Non-pigmented ciliary epithelial cell (primary cell): ENCODE measurements at regions not wholly inside any gene's neighbourhood (a gene's known extent, or its start where the extent isn't known, plus 50 kb on each side); places are given as distances from the start of the nearest gene placed in this dataset.

Source experiments
- DNase-seq: peaks from one replicate; pipeline ENCODE4 v3.0.0-alpha.2; 2010; ENCODE audit warnings: low read depth

DNA sequence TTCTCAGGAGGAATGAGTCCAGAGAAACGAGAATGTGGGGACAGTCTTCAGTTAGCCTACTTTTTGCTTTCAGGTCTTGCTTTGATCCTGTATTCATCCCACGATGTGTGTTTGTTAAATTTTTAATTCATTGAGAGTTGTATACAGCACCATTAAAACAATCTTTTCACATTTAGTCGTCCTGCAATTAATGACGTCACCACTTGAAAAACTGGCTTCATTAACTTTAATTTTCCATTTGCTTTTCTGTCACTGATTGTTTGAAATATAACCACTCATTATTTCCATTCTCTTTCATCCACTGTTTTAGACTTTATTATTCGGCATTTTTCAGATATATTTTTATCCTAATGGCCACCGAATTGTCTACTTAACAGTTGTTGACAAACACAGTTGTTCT is 146.9 kb downstream of the TFEC start:
- no peak for DNase-seq

DNA sequence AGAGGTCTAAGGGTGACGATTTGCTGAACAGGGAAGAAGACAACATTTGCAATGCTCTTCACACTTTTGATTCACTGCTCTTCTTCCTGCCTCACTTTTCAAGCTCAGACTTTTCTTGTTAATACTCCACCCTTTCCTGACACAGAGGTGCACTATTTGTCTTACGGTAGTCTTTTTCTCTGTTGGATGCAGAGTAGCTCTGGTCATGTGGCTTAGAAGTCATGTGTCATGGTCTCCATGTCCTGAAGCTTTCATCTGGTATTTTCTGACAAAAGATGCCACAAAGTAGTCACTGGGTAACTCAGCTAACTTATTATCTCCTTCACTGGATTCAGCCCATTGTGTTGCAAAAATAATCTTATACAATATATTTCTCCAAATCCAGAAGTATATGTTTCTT is 149.1 kb downstream of the TFEC start:
- no peak for DNase-seq

DNA sequence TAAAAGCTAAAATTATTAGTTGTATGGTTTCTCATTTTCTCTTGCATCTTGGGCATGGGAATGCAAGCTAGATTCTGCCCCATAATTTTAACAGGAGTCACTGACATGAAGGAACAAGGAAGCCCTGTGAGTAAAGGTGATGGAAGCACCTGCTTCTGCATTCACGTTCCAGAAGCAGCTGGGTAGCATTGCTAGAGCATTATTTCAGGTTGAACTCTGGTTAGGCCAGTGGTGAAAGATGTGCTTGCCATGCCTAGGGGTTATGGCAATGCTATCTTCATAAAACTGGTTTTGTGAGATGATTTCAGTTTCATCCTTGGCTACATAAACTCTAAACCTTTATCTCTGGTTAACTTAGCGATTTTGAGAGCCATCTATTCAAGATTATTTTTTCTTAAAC is 151.4 kb downstream of the TFEC start:
- no peak for DNase-seq

DNA sequence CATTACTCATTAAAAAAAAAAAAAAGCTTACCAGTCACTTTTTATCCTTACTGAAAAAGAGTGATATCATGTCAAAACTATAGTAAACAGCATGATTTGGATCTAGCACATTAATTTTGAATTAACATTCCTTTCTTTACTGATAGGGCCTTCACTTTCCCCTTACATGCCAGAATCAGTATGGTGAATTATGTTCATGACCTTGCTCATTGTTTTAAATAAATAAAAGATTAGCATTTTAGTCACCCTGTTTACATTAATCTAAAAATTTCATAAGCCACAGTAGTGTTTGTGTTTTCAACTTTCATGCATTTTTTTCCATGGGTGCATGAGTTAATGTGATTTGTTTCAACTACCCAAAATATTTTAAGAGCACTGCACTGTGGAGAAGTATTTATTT is 160.8 kb downstream of the TFEC start:
- DNase-seq: no peak

DNA sequence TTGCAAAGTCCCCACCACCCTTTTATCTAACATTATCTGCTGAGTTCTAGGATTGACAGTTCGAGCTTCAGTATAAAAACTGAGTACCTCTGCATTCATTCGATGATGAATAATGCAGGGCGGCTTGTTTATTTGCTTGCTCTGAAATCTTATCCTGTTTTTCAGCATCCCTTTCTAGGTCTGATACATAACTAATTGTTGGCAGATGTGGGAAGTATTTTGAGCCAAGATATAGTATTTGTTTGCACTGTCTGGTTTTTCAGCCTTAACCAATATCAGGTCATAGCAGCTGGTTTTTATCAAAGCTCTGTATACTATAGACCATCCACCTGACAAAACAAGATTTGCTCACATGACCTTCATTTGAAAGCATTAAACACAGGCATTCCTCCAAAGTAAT is 161.4 kb downstream of the TFEC start:
- DNase-seq: no peak

DNA sequence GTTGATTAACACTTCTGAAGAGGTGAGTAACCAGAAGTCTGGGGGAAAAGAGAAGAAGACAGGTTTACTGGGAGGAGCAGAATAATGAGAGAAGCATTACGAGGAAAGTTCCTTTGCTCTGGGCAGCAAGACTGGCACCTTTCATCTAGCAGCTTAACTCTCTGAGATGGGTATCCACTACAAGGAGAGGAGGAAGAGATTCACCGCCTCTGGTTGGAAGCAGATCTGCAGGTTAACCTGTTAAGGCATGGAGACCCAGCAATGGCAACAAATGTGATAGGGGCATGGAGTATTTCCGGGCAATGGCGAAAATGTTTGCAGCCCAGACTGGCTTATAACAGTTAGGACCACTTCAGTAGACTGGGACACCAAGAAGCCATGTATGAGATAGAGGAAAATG is 162.2 kb downstream of the TFEC start:
- no peak for DNase-seq

DNA sequence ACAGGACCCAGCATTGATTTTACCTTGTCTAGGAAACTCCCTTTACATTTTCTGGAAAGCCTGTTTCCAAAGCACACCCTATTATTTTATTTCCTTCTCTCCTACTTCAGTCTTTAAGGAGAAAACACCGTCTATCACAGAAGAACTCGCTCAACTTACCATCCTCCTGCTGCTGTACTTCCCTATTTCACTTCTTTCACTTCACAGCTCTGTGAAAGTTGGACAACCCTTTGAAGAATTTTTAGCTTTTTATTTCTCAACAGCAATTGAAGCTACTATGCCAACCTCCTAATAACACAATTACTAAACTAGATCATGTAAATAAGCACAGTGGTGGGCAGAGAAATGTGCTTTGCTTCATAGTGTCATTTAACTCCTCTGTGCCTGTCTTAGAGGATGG is 166.5 kb downstream of the TFEC start:
- no peak for DNase-seq

DNA sequence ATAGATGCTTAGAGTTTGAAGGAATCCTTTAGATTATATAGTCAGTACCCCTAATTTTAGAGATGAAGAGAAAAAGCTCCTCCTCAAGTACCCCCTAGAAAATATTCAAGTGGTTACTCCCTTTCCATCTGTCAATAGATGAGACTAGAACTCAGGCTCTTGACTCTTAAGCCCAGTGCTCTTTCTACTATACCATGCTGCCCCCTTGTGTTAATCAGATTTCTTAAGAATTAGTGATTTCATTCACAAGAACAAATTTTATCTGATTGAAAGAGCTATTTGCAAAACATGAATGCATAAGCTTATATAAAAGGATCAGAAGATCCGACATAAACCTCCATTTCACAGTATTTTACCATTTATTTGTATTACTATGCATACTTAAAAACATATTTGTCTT is 179.3 kb downstream of the TFEC start:
- peak; percentile 24 for DNase-seq

DNA sequence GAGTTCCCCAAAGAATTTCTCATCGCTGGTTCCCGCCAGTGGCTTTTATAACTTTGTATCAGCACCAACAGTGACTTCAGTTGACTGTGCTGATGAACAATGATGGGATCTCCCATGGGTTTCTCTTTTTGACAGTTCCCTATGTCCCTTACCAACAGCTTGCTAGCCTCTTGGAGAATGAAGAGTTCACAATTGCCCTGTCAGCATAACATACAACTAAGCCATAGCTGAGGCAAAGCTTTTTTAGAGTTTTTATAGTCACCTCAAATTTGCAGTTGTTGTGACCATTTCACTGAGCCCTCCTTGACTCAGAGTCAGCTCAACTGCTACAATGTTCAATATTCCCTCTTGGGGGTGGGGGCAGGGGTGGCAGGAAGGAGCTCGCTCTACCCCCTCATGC is 179.8 kb downstream of the TFEC start:
- DNase-seq: no peak

DNA sequence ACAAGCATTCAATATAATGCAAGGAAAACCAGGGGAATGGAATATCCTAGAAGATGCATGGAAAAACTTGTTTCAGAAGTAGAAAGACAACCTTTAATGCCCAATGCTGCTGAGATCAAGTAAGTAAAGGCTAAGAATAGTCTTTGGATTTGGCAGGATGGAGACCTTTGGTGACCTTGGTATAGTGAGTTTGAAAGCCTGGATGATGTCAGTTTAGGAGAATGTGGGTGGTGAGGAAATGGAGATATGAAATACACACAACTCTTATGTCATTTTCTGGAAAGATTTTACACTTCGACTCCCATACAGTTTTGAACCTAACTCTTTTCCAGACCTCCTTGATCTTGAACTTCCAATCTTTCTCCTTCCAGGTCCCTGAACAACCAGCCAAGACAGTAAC is 185.7 kb downstream of the TFEC start:
- DNase-seq: no peak

DNA sequence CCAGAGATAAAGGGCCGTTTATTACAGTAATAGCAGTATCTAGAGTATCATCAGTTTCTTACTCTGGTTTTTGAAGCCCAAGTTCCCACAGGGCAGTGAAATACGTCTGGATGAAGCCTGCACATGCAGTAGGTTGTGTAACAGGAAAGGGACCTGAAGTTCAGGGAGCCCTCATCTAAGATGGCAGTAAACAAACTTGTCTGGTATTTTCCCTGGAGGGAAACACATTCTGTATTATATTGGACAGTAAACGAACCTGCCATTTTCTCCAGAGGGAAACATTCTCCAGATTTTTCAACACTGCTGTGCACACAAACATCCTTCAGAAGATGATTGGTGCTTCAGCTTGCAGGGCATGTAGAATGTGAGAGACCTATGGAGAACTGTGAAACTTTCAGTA is 189.9 kb downstream of the TFEC start:
- no peak for DNase-seq

DNA sequence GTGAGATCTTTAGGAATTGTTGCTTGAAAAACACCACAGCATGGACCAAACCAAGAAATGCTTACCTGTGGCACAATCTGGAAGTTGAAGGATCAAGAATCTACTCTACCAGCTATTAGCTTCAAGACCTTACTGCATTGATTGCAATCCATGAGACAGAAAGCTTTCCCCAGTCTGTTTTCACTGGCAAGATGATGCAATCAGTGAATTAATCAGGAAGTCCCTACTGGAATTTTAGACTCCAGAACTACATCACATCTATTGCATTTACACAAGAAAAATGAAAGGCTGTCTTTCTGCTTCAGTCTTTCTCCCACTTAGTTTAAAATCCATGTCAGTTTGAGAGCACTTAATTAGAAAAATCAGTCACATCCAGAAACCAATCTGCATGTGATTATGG is 191.7 kb downstream of the TFEC start:
- DNase-seq: no peak

DNA sequence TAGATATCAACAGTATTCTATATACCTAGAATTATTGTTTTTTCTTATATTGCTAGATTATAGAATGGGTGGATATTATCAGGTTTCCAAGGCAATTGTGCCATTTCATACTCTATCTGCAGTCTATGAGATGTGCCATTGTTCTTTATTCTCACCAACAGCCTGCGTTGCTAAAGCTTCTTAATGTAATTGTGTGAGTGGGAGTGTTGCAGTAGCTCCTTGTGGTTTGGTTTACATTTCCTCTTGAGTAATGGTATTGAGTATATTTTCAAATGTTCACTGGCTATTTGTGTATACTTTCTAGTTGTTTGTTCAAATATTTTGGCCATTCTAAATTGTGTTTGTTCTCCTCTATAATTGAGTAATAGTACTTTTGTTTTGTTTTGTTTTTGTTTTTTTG is 199.2 kb downstream of the TFEC start:
- no peak for DNase-seq

DNA sequence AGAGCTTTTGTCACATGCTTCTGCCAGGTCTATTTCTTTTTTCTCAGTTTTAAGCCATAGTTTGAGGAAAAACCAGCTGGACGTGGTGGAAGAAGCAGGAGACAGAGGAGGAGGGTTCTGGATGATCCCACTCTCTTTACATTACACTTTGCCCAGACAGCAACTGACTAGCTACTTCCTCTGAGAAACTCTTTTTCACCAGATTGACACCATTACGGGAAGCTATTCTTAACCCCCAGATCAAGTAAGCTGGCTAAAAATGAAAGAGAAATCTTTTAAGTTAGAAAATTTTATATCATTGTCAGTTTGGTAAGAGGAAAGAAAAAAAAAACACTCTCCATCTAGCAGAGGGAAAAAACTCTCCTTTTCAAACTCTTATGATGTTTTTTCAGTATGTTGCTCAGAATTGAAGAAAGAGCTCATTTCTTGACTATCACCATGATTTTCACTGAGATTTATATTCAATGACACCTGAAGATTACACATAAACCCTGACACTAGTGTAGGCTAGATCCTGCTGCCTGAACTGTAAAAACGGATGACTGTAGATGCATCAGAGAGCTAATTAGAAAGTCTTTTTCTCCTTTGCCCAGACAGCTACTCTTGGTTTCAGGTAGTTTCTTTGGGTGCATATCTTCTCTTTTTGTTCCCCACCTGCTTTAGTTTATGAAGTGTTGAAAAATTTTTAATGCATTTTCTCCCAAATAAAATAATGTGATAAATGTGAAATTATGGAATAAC is 203.1 kb downstream of the TFEC start:
- DNase-seq: no peak

DNA sequence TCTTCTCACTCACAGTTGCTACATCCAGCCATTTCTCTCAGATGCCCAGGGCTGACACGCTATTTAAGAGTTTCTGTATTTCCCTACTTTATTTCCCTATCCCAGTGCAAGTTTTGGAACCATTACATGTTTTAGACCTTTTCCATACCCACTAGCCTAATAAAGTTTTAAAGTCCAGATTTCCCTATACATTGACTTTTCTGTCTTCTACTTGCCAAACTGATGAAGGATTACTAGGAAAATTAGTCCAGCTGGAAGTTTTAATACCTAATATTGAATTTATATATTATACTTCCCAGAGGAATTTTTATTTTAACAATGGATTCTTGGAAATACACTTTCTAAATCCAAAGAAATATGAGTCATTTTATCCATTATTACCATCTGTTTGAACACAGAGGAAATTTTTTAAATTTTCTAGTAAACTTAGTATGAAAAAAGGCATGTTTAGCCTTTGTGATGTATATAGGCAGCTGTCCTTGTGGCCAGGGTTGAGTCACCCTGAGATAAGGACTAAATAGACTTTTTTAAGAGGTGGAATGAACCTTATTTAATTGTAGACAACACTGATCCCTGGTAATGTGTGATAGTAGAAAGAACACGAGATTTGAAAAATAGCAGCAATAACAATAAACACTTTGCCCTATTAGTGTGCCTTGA is 205.0 kb downstream of the TFEC start:
- no peak for DNase-seq

DNA sequence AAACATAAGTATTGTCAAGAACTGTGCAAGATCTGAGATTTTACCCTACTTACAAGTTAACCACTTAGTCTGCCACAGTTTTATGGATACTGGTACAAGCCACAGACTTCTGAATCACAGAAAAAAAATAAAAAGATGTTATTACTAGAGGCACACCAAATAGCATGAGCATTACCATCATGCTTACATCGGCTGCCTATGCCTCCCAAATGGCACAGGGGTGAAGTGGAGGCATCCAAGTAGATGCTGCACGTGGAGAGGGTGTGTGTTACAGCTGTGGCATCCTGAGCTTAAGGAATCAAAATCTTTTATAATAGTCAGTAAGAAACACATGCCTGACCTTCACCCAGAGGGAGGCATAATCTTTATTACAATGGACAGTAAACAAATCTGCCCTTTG is 207.8 kb downstream of the TFEC start:
- DNase-seq: no peak

DNA sequence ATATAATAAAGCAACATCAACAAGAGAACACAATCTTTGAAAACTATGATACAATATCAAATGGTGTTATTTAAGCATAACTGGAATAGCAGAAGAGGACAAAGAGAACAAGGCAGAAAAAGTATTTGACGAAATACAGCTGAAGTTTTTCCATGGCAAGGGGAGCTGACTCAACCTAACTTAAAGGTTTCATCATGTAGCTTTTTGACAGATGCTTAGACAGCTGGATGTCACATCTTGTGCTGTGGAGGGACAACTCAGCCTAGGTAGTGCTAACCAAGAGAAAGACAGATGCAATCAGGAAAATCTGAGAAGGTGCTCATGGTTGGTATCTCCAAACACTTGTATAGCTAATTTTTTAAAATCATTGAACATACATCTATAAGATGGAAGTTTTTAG is 208.2 kb downstream of the TFEC start:
- DNase-seq: no peak

DNA sequence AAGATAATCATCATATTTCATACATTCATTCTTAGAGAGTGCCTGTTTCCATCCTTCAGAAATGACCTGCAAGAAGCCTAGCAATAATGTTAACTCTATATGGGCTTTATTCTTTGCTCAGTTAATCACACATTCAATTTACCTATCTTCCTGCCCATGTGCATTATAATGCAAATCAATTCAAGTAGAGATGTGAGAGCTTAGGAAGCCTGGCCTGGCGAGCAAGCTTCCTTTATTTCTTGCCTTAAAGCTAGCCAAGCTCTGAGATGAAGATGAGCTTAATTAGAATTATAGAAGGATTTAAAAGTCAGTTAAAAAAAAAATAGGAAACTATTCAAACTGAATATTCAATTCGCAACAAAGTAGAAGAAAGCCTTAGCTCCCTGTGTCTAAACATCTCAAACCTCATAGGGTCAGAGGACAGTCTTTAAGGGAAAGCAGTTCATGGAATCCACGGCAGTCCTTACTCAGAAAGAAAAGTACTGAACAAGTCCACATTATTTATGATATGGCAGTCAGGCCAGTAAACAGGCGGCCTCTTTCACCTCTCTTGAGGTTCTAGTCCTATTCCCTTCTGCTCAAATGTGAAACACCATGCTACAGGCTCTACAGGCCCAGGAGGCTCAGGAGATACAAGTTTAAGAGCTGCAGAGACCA is 214.1 kb downstream of the TFEC start:
- DNase-seq: no peak

DNA sequence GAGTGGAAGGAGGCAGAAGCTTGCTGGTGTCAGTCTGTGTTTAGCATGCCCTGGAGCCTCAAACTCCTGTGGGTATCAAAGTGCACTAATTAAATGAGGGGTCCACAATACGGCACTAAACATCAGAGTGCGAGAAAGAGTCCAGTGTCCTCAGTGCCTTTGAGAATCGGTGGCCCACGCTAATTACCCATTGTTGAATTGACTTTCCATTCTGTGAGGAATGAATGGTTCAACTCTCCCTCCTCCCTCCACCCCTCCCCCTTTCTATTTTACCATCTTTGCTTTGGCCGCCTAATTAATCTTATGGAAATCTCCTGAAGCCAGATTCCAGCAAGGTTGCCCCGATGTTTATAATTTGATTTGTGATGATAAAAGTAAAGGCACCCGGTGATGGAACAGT is 217.8 kb downstream of the TFEC start:
- DNase-seq: no peak

DNA sequence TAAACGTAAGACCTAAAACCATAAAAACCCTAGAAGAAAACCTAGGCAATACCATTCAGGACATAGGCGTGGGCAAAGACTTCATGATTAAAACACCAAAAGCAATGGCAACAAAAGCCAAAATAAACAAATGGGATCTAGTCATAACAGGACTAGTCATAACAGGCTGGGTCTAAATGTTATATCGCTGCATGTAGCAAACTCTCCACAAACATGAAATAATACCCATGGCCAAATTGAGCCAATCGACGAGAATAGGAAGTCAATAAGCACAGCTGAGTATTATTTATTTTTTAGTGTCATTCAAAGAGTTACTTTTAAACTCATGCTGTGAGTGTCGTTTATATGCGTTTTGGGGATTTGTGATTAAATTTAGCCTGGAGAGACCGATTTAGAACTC is 225.1 kb downstream of the TFEC start:
- no peak for DNase-seq

DNA sequence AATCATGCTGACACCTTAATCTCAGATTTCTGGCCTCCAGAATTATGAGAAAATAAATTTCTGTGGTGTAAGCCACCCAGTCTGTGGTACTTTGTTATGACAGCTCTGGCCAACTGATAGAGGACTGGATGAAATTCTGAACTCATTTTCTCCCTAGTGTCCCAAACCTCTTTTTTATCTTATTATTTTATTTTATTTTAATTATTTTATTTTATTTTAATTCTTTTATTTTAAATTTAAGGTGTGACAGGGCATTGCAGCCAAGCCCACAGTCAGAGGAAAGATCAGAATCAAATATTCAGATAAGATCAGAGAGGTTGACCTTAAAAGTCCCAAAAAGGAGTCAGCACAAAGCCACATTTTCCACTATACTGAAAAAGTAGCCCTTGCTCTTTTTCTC is 228.1 kb downstream of the TFEC start:
- DNase-seq: no peak

DNA sequence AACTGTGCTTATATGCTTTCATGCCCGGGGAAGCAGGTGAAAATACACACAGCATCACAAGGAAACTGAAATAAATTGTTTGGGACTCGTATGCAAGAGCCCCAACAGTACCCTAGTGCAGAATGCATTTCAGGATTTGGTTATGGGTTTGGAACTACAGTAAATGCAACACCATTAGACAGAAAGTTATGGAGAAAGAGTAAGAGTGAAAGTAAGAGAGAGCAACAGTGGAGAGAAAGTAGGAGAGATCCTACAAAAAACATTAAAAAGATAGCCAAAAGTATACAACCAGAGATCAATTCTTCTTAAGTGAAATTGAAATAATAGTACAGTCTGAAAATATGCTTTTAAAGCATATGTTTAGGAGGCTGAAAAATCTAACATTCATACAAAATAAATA is 231.1 kb downstream of the TFEC start:
- no peak for DNase-seq

DNA sequence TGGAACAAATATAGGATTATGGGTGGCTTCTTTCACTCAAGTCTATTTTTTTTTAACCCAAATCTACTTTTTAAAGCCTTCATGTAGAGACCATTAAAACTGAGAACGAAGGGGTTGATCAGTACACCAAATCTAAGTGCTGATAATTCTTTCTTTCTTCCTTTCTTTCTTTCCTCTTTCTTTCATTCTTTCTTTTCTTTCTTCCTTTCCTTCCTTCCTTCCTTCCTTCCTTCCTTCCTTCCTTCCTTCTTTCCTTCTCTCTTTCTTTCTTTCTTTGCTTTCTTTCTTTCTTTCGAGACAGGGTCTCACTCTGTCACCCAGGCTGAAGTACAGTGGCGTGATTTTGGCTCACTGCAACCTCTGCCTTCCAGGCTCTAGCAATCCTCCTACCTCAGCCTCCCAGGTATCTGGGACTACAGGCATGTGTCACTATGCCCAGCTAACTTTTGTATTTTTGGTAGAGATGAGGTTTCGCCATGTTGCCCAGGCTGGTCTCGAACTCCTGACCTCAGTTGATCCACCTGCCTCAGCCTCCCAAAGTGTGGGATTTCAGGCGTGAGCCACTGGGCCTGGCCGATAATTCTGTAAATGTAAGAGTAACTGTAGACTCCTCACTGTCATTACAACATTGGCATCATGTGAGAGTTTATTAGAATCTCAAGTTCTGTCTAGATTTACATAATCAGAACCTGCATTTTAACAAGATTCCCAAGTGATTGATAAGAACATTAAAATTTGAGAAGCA is 236.4 kb downstream of the TFEC start:
- DNase-seq: no peak
